ENCODE measurements at regions not wholly inside any gene's neighbourhood (a gene's known extent, or its start where the extent isn't known, plus 50 kb on each side); places are given as distances from the start of the nearest gene placed in this dataset.

- no peak for DNase-seq (ENCODE audit: insufficient read length, low spot score)
- no peak for FAIRE-seq
- no peak for TF ChIP-seq PAX5 (IDR thresholded peaks at IDR 0.05; ENCODE audit: insufficient read depth, low read length, severe bottlenecking)
- no peak for TF ChIP-seq POU2F2 (IDR thresholded peaks at IDR 0.05; ENCODE audit: low read depth, low read length)
- TF ChIP-seq POLR2A (IDR thresholded peaks at IDR 0.05; ENCODE audit: low read depth, low read length) = no peak
- no peak for TF ChIP-seq TAF1 (IDR thresholded peaks at IDR 0.05; ENCODE audit: low read depth, low read length)
- TF ChIP-seq POLR2AphosphoS5 (IDR thresholded peaks at IDR 0.05; ENCODE audit: low read depth, low read length) = no peak
- no peak for TF ChIP-seq SPI1 (IDR thresholded peaks at IDR 0.05; ENCODE audit: low read depth, low read length)
These were observed 396.8 kb upstream of the RASGRP1 start for GRCh38 chr15:38961456-38961855.

- TF ChIP-seq TAF1 (IDR thresholded peaks at IDR 0.05; ENCODE audit: low read depth, low read length) (no peak), POLR2A (IDR thresholded peaks at IDR 0.05; ENCODE audit: low read depth, low read length) (no peak), POU2F2 (IDR thresholded peaks at IDR 0.05; ENCODE audit: low read depth, low read length) (no peak), PAX5 (IDR thresholded peaks at IDR 0.05; ENCODE audit: insufficient read depth, low read length, severe bottlenecking) (no peak), POLR2AphosphoS5 (IDR thresholded peaks at IDR 0.05; ENCODE audit: low read depth, low read length) (no peak), SPI1 (IDR thresholded peaks at IDR 0.05; ENCODE audit: low read depth, low read length) (no peak)
- FAIRE-seq (no peak), DNase-seq (ENCODE audit: insufficient read length, low spot score) (no peak)
These were observed 397.3 kb upstream of the RASGRP1 start for GRCh38 chr15:38961931-38962330.

DNA sequence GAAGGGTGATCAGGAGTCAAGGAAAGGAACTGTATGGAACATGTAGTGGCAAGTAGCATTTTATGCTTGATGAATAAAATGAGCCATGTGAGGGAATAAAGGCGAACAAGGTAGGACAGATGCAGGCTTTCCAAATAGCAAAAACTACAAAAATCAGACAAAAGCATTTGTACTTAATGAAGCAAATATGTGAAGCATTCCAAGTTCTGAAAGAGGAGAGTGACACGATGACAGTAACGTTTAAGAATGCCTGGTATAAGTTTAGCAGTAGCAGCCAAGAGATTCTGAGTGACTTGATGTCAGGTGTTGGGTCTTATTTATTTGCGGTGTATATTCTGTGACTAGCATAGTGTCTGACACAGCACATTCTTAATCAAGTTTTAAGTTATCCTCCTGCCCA, 408.2 kb upstream of the RASGRP1 start:
- no peak for TF ChIP-seq POU2F2 (IDR thresholded peaks at IDR 0.05; ENCODE audit: low read depth, low read length)
- TF ChIP-seq POLR2AphosphoS5 (IDR thresholded peaks at IDR 0.05; ENCODE audit: low read depth, low read length) = no peak
- no peak for TF ChIP-seq TAF1 (IDR thresholded peaks at IDR 0.05; ENCODE audit: low read depth, low read length)
- no peak for TF ChIP-seq POLR2A (IDR thresholded peaks at IDR 0.05; ENCODE audit: low read depth, low read length)
- no peak for TF ChIP-seq PAX5 (IDR thresholded peaks at IDR 0.05; ENCODE audit: insufficient read depth, low read length, severe bottlenecking)
- no peak for TF ChIP-seq SPI1 (IDR thresholded peaks at IDR 0.05; ENCODE audit: low read depth, low read length)
- DNase-seq (ENCODE audit: insufficient read length, low spot score) = no peak
- no peak for FAIRE-seq

DNA sequence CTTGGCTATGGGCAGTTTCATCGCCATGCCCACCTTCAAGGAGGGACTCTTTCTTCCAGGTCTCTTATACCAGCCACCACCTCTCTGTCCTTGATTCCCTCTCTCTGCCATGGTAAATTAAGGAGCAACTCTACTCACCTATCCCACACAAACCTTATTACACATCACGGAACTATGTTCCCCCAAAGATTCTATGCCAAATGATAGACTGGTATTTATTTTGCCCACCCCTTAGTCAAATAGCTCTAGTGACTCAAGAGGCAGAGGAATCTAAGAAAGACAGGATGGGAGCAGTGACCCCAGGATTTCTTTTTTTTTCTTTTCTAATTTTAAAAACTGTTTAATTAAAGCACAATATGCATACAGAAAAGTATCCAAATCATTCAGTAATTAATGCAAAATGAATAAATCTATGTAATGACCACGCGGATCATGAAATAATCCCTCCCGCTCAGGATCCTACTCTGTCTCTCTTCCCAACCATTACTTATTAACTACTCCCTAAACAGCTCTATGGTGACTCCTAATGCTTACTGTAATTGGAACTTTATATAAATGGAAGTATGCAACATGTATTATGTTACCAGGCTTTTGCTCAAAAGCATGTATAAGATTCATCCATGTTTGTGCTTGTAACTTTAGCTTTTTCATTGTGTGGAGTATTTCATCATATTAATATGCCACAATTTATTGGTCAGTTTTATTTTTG, 410.8 kb upstream of the RASGRP1 start:
- no peak for FAIRE-seq

DNA sequence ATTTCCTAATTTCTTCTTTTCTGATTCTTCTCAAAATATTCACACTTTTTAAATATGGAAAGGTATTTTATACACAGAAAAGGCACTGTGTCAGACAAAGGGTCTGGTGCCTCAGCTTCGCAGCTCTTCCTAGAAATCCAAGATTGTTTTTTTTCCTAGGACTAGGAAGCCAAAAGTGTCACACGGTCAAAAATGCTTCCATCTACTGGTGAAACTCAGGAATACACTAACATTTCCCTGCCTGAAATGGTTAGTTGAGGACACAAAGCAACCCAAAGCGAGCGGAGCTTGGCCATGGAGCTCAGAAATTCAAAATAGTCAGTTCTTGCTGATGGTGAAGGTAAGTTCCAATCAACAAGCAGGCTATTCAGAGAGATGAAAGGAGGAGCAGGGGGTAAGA, 426.5 kb upstream of the RASGRP1 start:
- TF ChIP-seq POLR2AphosphoS5 (IDR thresholded peaks at IDR 0.05; ENCODE audit: low read depth, low read length) = no peak
- TF ChIP-seq POU2F2 (IDR thresholded peaks at IDR 0.05; ENCODE audit: low read depth, low read length) = no peak
- TF ChIP-seq TAF1 (IDR thresholded peaks at IDR 0.05; ENCODE audit: low read depth, low read length) = no peak
- no peak for TF ChIP-seq PAX5 (IDR thresholded peaks at IDR 0.05; ENCODE audit: insufficient read depth, low read length, severe bottlenecking)
- TF ChIP-seq POLR2A (IDR thresholded peaks at IDR 0.05; ENCODE audit: low read depth, low read length) = no peak
- TF ChIP-seq SPI1 (IDR thresholded peaks at IDR 0.05; ENCODE audit: low read depth, low read length) = no peak
- FAIRE-seq (no peak), DNase-seq (ENCODE audit: insufficient read length, low spot score) (no peak)

More for the DNA sequence above, 410.8 kb upstream of the RASGRP1 start:
- DNase-seq (ENCODE audit: insufficient read length, low spot score) = no peak
- no peak for TF ChIP-seq TAF1 (IDR thresholded peaks at IDR 0.05; ENCODE audit: low read depth, low read length)

DNA sequence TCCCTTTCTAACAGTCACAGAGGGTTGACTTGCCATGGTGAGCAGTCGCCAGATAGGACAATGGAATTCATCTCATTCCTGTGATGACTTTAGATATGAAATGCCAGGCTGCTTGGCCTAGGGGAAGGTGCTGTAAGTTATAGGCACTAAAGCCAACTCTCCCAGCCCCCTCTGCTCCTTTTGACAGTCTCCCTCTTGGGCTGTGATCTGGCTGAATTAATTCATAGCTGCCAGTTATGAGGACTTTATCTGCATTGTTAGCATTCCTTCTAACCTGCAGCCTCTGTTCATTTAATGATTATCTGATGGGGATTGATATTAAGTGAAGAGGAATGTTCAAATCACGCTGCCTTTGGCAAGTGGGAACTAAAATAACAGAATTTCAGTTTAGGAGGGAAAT, 427.1 kb upstream of the RASGRP1 start:
- DNase-seq (ENCODE audit: insufficient read length, low spot score) = no peak
- TF ChIP-seq POLR2AphosphoS5 (IDR thresholded peaks at IDR 0.05; ENCODE audit: low read depth, low read length) = no peak
- no peak for TF ChIP-seq POU2F2 (IDR thresholded peaks at IDR 0.05; ENCODE audit: low read depth, low read length)
- TF ChIP-seq PAX5 (IDR thresholded peaks at IDR 0.05; ENCODE audit: insufficient read depth, low read length, severe bottlenecking) = no peak
- FAIRE-seq = no peak

DNA sequence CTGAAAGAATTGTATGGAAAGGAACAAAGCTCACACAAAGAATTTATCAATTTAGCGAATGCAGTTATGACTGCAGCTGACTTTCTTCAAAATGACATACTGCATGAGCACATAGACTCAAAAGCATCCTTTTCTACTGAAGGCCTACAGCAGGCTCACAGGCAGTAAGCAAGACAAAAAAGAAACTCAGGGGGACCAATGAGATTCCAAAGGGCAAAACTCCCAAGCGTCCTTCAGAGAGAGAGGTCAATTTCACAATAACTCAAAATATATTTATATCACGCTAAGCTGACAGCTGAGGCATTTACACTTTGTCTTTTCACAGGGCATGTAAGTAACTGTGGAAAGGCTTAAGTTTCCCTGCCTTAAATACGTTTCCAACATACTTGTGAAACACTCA, 427.9 kb upstream of the RASGRP1 start:
- no peak for DNase-seq (ENCODE audit: insufficient read length, low spot score)
- TF ChIP-seq TAF1 (IDR thresholded peaks at IDR 0.05; ENCODE audit: low read depth, low read length) = no peak
- TF ChIP-seq POLR2AphosphoS5 (IDR thresholded peaks at IDR 0.05; ENCODE audit: low read depth, low read length) = no peak
- no peak for TF ChIP-seq PAX5 (IDR thresholded peaks at IDR 0.05; ENCODE audit: insufficient read depth, low read length, severe bottlenecking)
- TF ChIP-seq POU2F2 (IDR thresholded peaks at IDR 0.05; ENCODE audit: low read depth, low read length) = no peak
- no peak for TF ChIP-seq POLR2A (IDR thresholded peaks at IDR 0.05; ENCODE audit: low read depth, low read length)
- TF ChIP-seq SPI1 (IDR thresholded peaks at IDR 0.05; ENCODE audit: low read depth, low read length) = no peak
- FAIRE-seq = no peak

DNA sequence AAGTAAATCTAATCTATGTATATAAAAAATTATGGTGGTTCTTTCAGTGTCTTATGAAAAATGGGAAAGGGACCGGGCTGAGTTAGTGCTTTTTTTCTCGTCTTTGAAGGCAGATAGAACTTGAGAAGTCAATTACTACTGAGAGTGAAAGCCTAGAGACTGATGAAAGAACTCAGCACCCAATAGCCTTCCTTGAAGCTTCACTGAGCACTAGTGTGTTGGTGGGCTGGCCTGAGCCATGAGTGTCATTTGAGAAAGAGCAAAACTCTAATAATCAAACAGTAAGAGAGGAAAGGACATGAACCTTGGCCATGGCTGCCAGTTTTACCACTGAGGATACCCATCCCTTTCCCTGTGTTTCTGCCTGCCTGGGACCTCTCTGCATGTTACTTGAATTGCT, 428.3 kb upstream of the RASGRP1 start:
- TF ChIP-seq PAX5 (IDR thresholded peaks at IDR 0.05; ENCODE audit: insufficient read depth, low read length, severe bottlenecking) (no peak), POLR2AphosphoS5 (IDR thresholded peaks at IDR 0.05; ENCODE audit: low read depth, low read length) (no peak), SPI1 (IDR thresholded peaks at IDR 0.05; ENCODE audit: low read depth, low read length) (no peak), POU2F2 (IDR thresholded peaks at IDR 0.05; ENCODE audit: low read depth, low read length) (no peak), TAF1 (IDR thresholded peaks at IDR 0.05; ENCODE audit: low read depth, low read length) (no peak), POLR2A (IDR thresholded peaks at IDR 0.05; ENCODE audit: low read depth, low read length) (no peak)
- no peak for DNase-seq (ENCODE audit: insufficient read length, low spot score)
- no peak for FAIRE-seq

DNA sequence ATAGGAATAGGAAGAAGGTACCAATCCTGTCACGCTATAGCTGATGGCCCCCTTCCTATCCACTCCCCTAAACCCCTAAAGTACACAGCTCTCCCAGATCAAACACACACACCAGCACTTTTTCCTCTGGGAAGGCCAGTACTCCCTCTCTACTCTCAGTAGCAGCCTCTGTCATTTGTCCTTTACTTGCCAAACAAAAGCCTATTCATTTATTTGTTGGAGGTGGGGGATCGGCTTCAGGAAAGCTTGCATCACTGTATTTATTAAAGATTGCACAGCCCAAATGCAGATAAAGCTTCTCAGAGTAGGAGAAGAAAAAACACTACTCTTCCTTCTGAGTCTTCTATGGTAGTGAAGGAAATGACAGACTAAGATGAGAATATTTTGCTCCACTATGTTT, 429.7 kb upstream of the RASGRP1 start:
- TF ChIP-seq TAF1 (IDR thresholded peaks at IDR 0.05; ENCODE audit: low read depth, low read length) (no peak), PAX5 (IDR thresholded peaks at IDR 0.05; ENCODE audit: insufficient read depth, low read length, severe bottlenecking) (no peak), POU2F2 (IDR thresholded peaks at IDR 0.05; ENCODE audit: low read depth, low read length) (no peak), SPI1 (IDR thresholded peaks at IDR 0.05; ENCODE audit: low read depth, low read length) (no peak), POLR2AphosphoS5 (IDR thresholded peaks at IDR 0.05; ENCODE audit: low read depth, low read length) (no peak), POLR2A (IDR thresholded peaks at IDR 0.05; ENCODE audit: low read depth, low read length) (no peak)
- no peak for FAIRE-seq
- DNase-seq (ENCODE audit: insufficient read length, low spot score) = no peak

- FAIRE-seq (no peak), DNase-seq (ENCODE audit: insufficient read length, low spot score) (no peak)
- TF ChIP-seq TAF1 (IDR thresholded peaks at IDR 0.05; ENCODE audit: low read depth, low read length) (no peak), POLR2AphosphoS5 (IDR thresholded peaks at IDR 0.05; ENCODE audit: low read depth, low read length) (no peak), SPI1 (IDR thresholded peaks at IDR 0.05; ENCODE audit: low read depth, low read length) (no peak), POU2F2 (IDR thresholded peaks at IDR 0.05; ENCODE audit: low read depth, low read length) (no peak), PAX5 (IDR thresholded peaks at IDR 0.05; ENCODE audit: insufficient read depth, low read length, severe bottlenecking) (no peak), POLR2A (IDR thresholded peaks at IDR 0.05; ENCODE audit: low read depth, low read length) (no peak)
These were observed 431.6 kb upstream of the RASGRP1 start for GRCh38 chr15:38996111-38996631.
